Neural cell (in vitro differentiated cells): ENCODE measurements at regions not wholly inside any gene's neighbourhood (a gene's known extent, or its start where the extent isn't known, plus 50 kb on each side); places are given as distances from the start of the nearest gene placed in this dataset.

ENCODE experiments used
- EP300 ChIP-seq: fragments of 450-650 bp; conservative IDR thresholded peaks from 2 replicates; pipeline ENCODE4 v1.6.1; 2014; ENCODE audit warnings: antibody characterized with exemption, mild to moderate bottlenecking, moderate library complexity; ENCODE audit not compliant: poor library complexity, severe bottlenecking
- EZH2 ChIP-seq: fragments of 200-600, 300-800 bp; shearing (Covaris generic), sonication (generic); IDR thresholded peaks from 2 replicates; pipeline ENCODE4 v1.6.1; 2014; ENCODE audit warnings: antibody characterized with exemption, low read length, borderline replicate concordance, mild to moderate bottlenecking; ENCODE audit not compliant: insufficient read depth, poor library complexity, severe bottlenecking
- MXI1 ChIP-seq: fragments of 450-650 bp; conservative IDR thresholded peaks from 2 replicates; pipeline ENCODE4 v1.6.1; 2014; ENCODE audit warnings: antibody characterized with exemption, mild to moderate bottlenecking; ENCODE audit not compliant: poor library complexity, severe bottlenecking
- POLR2AphosphoS5 ChIP-seq: IDR thresholded peaks from 2 replicates; pipeline ENCODE4 v1.6.1; 2012
- RAD21 ChIP-seq: fragments of 450-650 bp; conservative IDR thresholded peaks from 2 replicates; pipeline ENCODE4 v1.6.1; 2014; ENCODE audit warnings: antibody characterized with exemption, mild to moderate bottlenecking, moderate library complexity
- REST ChIP-seq: IDR thresholded peaks from 2 replicates; pipeline ENCODE4 v1.6.1; 2012; ENCODE audit warnings: borderline replicate concordance
- SMC3 ChIP-seq: fragments of 450-650 bp; conservative IDR thresholded peaks from 2 replicates; pipeline ENCODE4 v1.6.1; 2014; ENCODE audit warnings: antibody characterized with exemption, mild to moderate bottlenecking, moderate library complexity; ENCODE audit not compliant: poor library complexity
- TAF1 ChIP-seq: IDR thresholded peaks from 2 replicates; pipeline ENCODE4 v1.6.1; 2012; ENCODE audit warnings: low read depth
- TF ChIP-seq, protein P1 (sequence below): fragments of 450-650 bp; IDR thresholded peaks from 2 replicates; pipeline ENCODE4 v1.5.1; 2014; ENCODE audit warnings: antibody characterized with exemption, mild to moderate bottlenecking, moderate library complexity; ENCODE audit not compliant: poor library complexity, severe bottlenecking

- TF ChIP-seq, protein P1, sequence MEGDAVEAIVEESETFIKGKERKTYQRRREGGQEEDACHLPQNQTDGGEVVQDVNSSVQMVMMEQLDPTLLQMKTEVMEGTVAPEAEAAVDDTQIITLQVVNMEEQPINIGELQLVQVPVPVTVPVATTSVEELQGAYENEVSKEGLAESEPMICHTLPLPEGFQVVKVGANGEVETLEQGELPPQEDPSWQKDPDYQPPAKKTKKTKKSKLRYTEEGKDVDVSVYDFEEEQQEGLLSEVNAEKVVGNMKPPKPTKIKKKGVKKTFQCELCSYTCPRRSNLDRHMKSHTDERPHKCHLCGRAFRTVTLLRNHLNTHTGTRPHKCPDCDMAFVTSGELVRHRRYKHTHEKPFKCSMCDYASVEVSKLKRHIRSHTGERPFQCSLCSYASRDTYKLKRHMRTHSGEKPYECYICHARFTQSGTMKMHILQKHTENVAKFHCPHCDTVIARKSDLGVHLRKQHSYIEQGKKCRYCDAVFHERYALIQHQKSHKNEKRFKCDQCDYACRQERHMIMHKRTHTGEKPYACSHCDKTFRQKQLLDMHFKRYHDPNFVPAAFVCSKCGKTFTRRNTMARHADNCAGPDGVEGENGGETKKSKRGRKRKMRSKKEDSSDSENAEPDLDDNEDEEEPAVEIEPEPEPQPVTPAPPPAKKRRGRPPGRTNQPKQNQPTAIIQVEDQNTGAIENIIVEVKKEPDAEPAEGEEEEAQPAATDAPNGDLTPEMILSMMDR, result no peak
- TF ChIP-seq SMC3 (no peak), EZH2 (no peak), TAF1 (no peak), POLR2AphosphoS5 (no peak), RAD21 (no peak), EP300 (no peak), REST (no peak), MXI1 (no peak)
Observed at GRCh38 chr18:34287825-34288224, 63.1 kb upstream of the NOL4 start.
